Gastrocnemius medialis (tissue), 4 donors: ENCODE measurements at regions not wholly inside any gene's neighbourhood (a gene's known extent, or its start where the extent isn't known, plus 50 kb on each side); places are given as distances from the start of the nearest gene placed in this dataset.

Experiments used
- ATAC-seq, 2 donors: fragments of 150-250 bp; one replicate each; pipeline ENCODE4 v1.9.1; 2016
- DNase-seq, 2 donors: peaks; one replicate each; pipeline ENCODE4 v3.0.0-alpha.2; 2019
- H3K27ac ChIP-seq, 4 donors: fragments of 200-600 bp; sonication (generic); 1 replicate in 1 of 4; 2 replicates in 3 of 4; pipeline ENCODE4 v1.5.1; 2016 to 2018; ENCODE audit warnings: mild to moderate bottlenecking in 2 of 4, moderate library complexity in 1 of 4
- H3K27me3 ChIP-seq, 3 donors: fragments of 200-600 bp; sonication (generic) in 2 of 3; 1 replicate in 1 of 3; 2 replicates in 2 of 3; pipeline versions ENCODE4 v1.5.1 to v1.6.0; 2016 to 2019; ENCODE audit warnings: mild to moderate bottlenecking in 1 of 3, moderate library complexity in 1 of 3
- H3K36me3 ChIP-seq, 2 donors: fragments of 200-600 bp; sonication (generic) in 1 of 2; one replicate each; pipeline ENCODE4 v1.5.1; 2017 to 2018
- H3K4me1 ChIP-seq, 2 donors: fragments of 200-600 bp; sonication (generic) in 1 of 2; one replicate each; pipeline ENCODE4 v1.5.1; 2016 to 2017; ENCODE audit warnings: mild to moderate bottlenecking in 2 of 2
- H3K4me3 ChIP-seq, 4 donors: fragments of 200-600 bp; sonication (generic) in 3 of 4; 1 replicate in 1 of 4; 2 replicates in 3 of 4; pipeline ENCODE4 v1.5.1; 2016 to 2019; ENCODE audit warnings: mild to moderate bottlenecking in 2 of 4
- H3K9me3 ChIP-seq, 3 donors: fragments of 200-600 bp; sonication (generic) in 2 of 3; 1 replicate in 1 of 3; 2 replicates in 2 of 3; pipeline ENCODE4 v1.5.1; 2016 to 2019
- CTCF ChIP-seq, 5 experiments: fragments of 450-650 bp in 3 of 5; fragments of 200-600 bp in 2 of 5; sonication (generic) in 2 of 5; IDR thresholded peaks in 4 of 5; conservative IDR thresholded peaks in 1 of 5; 1 replicate in 4 of 5; 2 replicates in 1 of 5; pipeline ENCODE4 v1.5.1; 2016 to 2019; ENCODE audit warnings: antibody characterized with exemption in 5 of 5, mild to moderate bottlenecking in 3 of 5, moderate library complexity in 3 of 5
- POLR2A ChIP-seq, 2 donors: fragments of 450-650 bp; IDR thresholded peaks; one replicate each; pipeline ENCODE4 v1.6.1; 2017; ENCODE audit warnings: antibody characterized with exemption in 2 of 2, mild to moderate bottlenecking in 2 of 2, moderate library complexity in 2 of 2
- in situ Hi-C, 4 donors: fragments of 200-750 bp; cut with MboI; loops; one replicate each; pipeline versions ENCODE4 v1.15.0 to v1.8.0; 2017; ENCODE audit warnings: low sequenced_read_pairs in 4 of 4
- intact Hi-C: fragments of 100-400 bp; cut with DNase I; formaldehyde crosslinking; loops from one replicate; pipeline ENCODE4 v1.15.1; 2023; ENCODE audit warnings: low total_unique reads

GRCh38 chr11:131235328-131236298 lies 134.8 kb upstream of the NTM start:
- in situ Hi-C loops, result no loop called here

GRCh38 chr11:131240421-131240820 lies 130.0 kb upstream of the NTM start:
- Histone ChIP-seq H3K4me3 (no peak overlapping the region), H3K27ac (no peak overlapping the region), H3K9me3 (no peaks in the 10 kb centered on the region), H3K27me3 (no peaks in the 10 kb centered on the region), H3K4me1 (no peaks in the 10 kb centered on the region), H3K36me3 (no peaks in the 10 kb centered on the region)
- no peak for DNase-seq
- no peak for ATAC-seq
- in situ Hi-C loops, result no loop called here
- TF ChIP-seq POLR2A (IDR thresholded peaks at IDR 0.05), result no peak
- no peak for TF ChIP-seq CTCF (IDR thresholded peaks at IDR 0.05 in 4 of 5, conservative IDR thresholded peaks at IDR 0.05 in 1 of 5)
- intact Hi-C loops, result no loop called here

More at GRCh38 chr11:131235328-131236298, 134.8 kb upstream of the NTM start:
- Histone ChIP-seq H3K4me3 (no peak overlapping the region), H3K27me3 (no peaks in the 10 kb centered on the region), H3K36me3 (no peaks in the 10 kb centered on the region), H3K9me3 (no peaks in the 10 kb centered on the region), H3K4me1 (no peaks in the 10 kb centered on the region), H3K27ac (no peak overlapping the region)
- ATAC-seq (no peak), DNase-seq (no peak)
- intact Hi-C loops, result no loop called here
- TF ChIP-seq POLR2A (IDR thresholded peaks at IDR 0.05), result no peak
- no peak for TF ChIP-seq CTCF (IDR thresholded peaks at IDR 0.05 in 4 of 5, conservative IDR thresholded peaks at IDR 0.05 in 1 of 5)

GRCh38 chr11:131242476-131243000 lies 127.9 kb upstream of the NTM start:
- TF ChIP-seq CTCF (IDR thresholded peaks at IDR 0.05 in 4 of 5, conservative IDR thresholded peaks at IDR 0.05 in 1 of 5) (no peak), POLR2A (IDR thresholded peaks at IDR 0.05) (no peak)
- H3K27ac ChIP-seq, result no peak overlapping the region
- no peaks in the 10 kb centered on the region for H3K36me3 ChIP-seq
- peaks cover 0 to 3% (median 0%) of the 10 kb centered on the region in 3 donors for H3K27me3 ChIP-seq
- no peak overlapping the region for H3K4me3 ChIP-seq
- in situ Hi-C loops (no loop called here), intact Hi-C loops (no loop called here)
- DNase-seq (no peak), ATAC-seq (no peak)
- no peaks in the 10 kb centered on the region for H3K4me1 ChIP-seq
- H3K9me3 ChIP-seq, result no peaks in the 10 kb centered on the region

GRCh38 chr11:131246156-131246555 lies 124.3 kb upstream of the NTM start:
- in situ Hi-C loops (no loop called here), intact Hi-C loops (loop anchor here (2.0 kb wide), 1 partner anchor 427 kb away; no protein-coding TSS in a partner anchor)
- H3K27ac ChIP-seq, result no peak overlapping the region
- no peak for TF ChIP-seq POLR2A (IDR thresholded peaks at IDR 0.05)
- no peak for TF ChIP-seq CTCF (IDR thresholded peaks at IDR 0.05 in 4 of 5, conservative IDR thresholded peaks at IDR 0.05 in 1 of 5)
- H3K27me3 ChIP-seq, result peaks cover 0 to 3% (median 0%) of the 10 kb centered on the region in 3 donors
- H3K4me1 ChIP-seq, result no peaks in the 10 kb centered on the region
- no peaks in the 10 kb centered on the region for H3K9me3 ChIP-seq
- ATAC-seq (no peak), DNase-seq (no peak)
- H3K4me3 ChIP-seq, result no peak overlapping the region
- no peaks in the 10 kb centered on the region for H3K36me3 ChIP-seq
